SHP77 treated with DMSO at 0.1 percent for 48 hours (cell line): ENCODE measurements at regions not wholly inside any gene's neighbourhood (a gene's known extent, or its start where the extent isn't known, plus 50 kb on each side); places are given as distances from the start of the nearest gene placed in this dataset.
"Not testable (repeated sequence)": the region's sequence is repeated elsewhere in the genome, so short reads cannot be mapped to it uniquely, and the experiment has no call there.

Source experiments
- DNase-seq: peaks from one replicate; lab custom pipeline; 2025; lab: John Stamatoyannopoulos, UW

DNA sequence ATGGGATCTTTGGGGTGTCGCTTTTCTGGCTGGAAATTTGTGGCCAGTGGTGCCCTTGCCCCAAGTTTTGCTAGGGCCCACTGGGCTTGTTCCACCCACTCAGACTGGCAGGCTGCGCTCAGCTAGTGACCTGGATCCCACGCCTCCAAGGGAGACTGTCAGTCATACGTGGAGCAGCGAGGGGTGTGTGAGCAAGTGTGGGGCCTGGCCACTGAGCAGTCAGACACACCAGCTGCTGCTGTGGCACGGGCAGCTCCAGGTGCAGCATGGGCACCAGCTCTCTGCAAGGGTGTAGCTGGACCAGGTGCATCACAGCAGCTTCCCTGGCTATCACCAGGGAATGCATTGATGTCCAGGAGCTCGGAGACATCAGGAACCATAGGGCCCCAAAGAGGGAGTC lies 327.0 kb downstream of the NR4A2 start:
- no peak for DNase-seq

- no peak for DNase-seq
Measured at GRCh38 chr2:156004459-156004858, 328.1 kb downstream of the NR4A2 start.

- DNase-seq = no peak
Measured at GRCh38 chr2:156003780-156004179, 328.7 kb downstream of the NR4A2 start.

DNA sequence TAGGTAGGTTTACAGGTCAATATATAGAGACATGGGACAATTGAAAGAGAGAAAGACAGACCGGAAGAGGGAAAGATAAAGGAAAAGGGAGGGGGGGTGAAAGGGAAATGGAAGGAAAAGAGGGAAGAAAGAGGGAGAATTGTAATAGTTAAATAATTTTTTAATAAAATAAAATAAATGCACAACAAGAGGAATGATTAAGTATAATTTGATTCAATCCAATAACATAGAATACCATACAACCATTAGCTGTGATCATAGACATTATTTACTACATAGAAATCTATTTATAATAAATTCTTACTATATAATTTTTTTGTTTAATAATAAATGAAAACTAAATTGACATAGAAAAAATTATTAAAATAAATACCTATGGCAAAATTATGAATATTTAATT lies 330.7 kb downstream of the NR4A2 start:
- no peak for DNase-seq

- DNase-seq = no peak
Measured at GRCh38 chr2:155997538-155997937, 335.0 kb downstream of the NR4A2 start.

DNA sequence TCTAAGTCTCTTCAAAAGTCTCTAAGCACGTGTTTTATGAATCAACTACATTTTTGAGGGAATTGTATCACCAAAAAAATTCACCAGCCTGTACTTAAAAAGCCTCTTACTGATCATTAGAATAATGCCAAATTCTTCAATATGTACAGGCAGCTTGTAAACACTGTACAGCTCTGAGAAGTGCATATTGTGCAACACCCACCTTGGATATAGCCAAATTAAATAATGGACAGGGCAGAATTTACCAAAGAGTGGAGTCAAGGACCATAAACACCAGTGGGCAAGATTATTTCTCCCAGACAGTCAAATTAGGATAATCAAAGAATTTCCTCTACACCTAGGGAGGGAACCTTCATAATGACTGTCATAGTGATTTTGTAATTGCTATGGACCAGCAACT lies 338.2 kb downstream of the NR4A2 start:
- DNase-seq = no peak

DNA sequence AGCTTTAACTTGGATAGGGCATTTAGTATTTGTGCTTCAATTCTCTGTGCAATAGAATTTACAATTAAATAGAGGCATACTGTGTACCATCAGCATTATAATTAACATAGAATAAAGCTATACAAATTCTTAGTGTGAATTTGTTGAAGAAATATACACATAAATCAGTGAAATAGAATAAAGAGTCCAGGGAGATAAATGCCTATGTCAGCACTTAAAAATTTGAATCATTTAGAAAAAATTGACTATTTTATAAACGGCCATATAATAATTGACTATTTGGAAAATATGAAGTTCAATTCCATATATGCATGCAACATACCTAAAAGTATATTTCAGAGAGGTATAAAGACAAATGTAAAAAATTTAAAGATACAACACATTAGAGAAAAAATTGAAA lies 348.7 kb downstream of the NR4A2 start:
- no peak for DNase-seq

GRCh38 chr2:155982135-155982534 lies 350.4 kb downstream of the NR4A2 start:
- no peak for DNase-seq

DNA sequence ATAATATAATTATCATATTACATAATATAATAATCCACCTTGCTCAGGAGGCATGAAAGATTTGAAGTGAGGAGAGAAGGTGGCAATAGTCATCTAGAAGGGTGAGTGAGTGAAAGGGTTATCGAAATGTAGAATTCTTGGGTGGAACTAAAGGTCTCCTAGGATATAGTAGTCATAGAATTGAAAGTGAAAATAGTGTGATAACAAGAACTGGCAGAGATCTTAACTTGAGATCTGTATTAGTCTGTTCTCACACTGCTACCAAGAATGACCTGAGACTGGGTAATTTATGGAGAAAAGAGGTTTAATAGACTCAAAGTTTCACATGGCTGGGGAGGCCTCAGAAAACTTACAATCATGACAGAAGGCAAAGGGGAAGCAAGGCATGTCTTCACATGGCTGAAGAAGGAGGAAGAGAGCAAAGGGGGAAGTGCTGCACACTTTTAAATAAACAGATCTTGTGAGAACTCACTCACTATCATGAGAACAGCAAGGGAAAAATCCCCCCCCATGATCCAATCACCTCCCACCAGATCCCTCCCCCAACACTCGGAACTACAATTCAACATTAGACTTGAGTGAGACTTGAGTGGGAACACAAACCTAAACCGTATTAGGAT lies 351.5 kb downstream of the NR4A2 start:
- no peak for DNase-seq

DNA sequence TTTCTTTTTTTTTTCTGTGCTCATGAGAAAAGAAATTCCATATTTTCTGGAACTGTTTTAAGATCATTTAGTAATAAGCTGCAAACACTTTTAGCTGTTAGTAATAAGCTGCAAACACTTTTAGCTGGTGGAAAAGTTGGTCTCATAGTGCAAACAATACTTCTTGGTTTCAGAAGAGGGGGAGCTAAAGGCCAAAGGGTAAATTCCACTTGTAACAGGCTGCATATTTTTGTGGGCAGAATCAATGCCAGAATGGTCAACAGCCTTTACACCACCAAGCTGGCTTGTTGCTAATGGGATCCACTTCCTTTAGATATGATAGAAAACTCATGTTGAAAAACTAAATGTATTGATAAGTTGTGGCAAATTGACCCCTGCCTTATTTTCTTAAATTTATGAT lies 356.8 kb downstream of the NR4A2 start:
- DNase-seq = no peak

DNA sequence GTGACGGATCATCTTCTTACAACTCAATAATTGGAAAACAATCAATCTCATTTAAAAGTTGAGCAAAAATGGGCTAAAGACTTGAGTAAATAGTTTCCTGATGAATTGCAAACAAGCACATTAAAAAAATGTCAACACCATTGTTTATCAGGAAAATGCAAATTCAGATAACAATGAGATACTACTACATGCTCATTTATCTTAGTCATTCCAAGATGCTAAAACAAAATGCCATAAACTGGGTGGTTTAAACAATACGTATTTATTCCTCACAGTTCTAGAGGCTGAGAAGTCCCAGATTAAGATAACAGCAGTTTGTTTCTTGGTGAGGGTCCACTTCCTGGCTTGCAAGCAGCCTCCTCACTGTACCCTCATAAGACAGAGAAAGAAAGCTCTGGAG lies 359.6 kb downstream of the NR4A2 start:
- DNase-seq = no peak

DNA sequence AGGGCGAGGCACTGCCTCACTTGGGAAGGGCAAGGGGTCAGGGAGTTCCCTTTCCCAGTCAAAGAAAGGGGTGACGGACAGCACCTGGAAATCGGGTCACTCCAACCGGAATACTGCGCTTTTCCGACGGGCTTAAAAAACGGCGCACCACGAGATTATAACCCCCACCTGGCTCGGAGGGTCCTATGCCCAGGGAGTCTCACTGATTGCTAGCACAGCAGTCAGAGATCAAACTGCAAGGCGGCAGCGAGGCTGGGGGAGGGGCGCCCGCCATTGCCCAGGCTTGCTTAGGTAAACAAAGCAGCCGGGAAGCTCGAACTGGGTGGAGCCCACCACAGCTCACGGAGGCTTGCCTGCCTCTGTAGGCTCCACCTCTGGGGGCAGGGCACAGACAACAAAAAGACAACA lies 366.5 kb downstream of the NR4A2 start:
- DNase-seq = not testable (repeated sequence)

- no peak for DNase-seq
Measured at GRCh38 chr2:155965415-155966063, 367.0 kb downstream of the NR4A2 start.

- DNase-seq = no peak
Measured at GRCh38 chr2:155961641-155962040, 370.9 kb downstream of the NR4A2 start.

GRCh38 chr2:155958834-155959233 lies 373.7 kb downstream of the NR4A2 start:
- no peak for DNase-seq

- no peak for DNase-seq
Measured at GRCh38 chr2:155947069-155947468, 385.5 kb downstream of the NR4A2 start.

- DNase-seq = no peak
Measured at GRCh38 chr2:155944218-155944617, 388.3 kb downstream of the NR4A2 start.

DNA sequence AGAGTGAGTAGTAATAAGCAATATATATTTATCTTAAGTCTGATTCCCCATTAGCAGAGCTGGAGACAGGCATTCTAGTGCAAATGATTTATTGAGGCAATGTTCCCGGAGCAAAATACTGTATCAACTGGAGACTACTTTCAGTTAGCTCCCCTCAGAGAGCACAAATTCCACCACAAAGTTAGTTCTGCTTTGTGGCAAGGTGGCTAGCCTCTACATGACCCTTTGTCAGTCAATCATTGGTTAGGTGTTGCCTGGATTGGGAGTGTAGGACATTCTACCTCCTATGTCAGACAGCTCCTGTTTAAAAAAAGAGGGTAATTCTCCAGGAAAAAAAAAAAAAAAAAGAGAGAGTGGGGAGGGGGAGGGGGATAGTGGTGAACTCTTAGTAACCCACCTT lies 402.2 kb downstream of the NR4A2 start:
- no peak for DNase-seq

DNA sequence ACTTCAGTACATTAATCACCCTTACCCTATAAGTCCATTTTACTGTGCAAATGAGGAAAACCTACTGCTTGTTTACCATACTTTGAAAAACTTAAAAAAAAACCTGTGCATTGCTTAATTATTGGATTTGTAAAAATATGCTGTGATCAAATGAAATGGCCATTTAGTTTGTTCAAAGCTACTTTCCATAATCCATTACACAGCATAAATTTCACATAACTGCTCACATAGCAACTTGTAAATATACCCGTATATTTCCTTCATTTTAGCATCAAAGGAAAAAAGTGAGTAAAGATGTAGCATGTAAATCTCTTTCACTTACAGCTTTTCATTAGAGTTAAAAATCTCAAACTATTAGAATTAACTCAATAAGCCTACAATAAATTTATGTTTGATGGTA lies 415.1 kb downstream of the NR4A2 start:
- no peak for DNase-seq

DNA sequence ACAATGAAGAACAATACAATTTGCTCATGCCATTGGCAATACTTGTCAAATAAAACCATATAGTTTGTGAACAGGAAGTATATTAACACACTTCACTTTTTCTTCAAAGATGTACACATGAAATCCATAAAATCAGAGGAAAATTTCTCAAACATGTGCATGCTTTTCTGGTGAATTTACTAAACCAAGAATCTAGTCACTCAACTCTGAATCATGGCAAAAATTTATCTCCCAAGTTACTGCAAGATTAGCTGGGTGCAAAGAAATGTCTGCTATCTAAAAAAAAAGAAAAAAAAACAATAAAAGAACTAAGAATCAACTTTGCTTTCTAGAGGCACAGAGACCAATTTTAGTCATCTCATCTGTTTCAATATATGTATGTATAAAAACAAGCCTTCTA lies 419.2 kb downstream of the NR4A2 start:
- DNase-seq = no peak

- DNase-seq = no peak
Measured at GRCh38 chr2:155908567-155908966, 424.0 kb downstream of the NR4A2 start.

DNA sequence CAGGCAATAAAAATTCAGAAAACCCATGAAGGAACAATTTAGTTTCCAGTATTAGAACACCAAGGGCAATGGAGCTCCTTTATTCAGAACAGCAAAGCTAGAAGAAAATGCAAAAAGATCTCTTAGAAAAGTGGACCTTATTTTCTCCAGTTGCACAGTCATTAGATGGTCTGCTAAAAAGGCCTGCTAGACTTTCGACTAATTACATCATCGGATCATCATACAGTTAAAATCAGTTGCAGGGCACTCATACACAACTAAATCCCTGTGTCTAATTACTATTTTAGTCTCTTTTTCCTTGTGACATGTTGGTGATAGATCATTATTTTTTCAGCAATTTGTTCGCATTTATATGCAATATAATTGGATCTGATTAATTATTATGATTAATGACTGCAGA lies 425.3 kb downstream of the NR4A2 start:
- DNase-seq = no peak

DNA sequence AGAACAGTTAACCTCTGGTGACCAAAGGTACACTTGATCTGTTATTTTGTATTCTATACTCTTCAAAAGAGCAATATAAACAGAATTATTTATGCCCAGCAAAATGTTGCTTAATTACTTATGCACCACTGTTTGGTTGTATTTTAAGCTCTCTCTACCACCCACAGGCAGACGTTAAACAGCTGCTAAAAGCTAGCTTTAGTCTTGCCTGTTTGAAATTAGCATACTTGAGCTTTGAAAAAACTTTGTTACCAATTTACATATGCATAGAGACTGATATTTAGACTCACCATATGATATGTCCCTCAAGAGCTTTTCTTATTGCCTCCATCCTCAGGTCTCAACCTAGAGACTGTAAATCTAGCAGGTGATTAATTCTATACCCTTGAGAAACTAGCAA lies 426.9 kb downstream of the NR4A2 start:
- DNase-seq = no peak

GRCh38 chr2:155904720-155905119 lies 427.8 kb downstream of the NR4A2 start:
- DNase-seq = no peak
